Esophagus muscularis mucosa (tissue), 3 donors: ENCODE measurements at regions not wholly inside any gene's neighbourhood (a gene's known extent, or its start where the extent isn't known, plus 50 kb on each side); places are given as distances from the start of the nearest gene placed in this dataset.

Experiments used
- CTCF ChIP-seq, 3 experiments: fragments of 200-600 bp in 2 of 3; fragments of 450-650 bp in 1 of 3; sonication (generic) in 2 of 3; IDR thresholded peaks; one replicate each; pipeline ENCODE4 v1.5.1; 2017 to 2019; ENCODE audit warnings: antibody characterized with exemption in 3 of 3, mild to moderate bottlenecking in 2 of 3, moderate library complexity in 1 of 3
- EP300 ChIP-seq: sonication (generic); formaldehyde crosslinking; IDR thresholded peaks from one replicate; pipeline ENCODE4 v1.6.1; 2017; ENCODE audit warnings: antibody characterized with exemption

GRCh38 chr15:97528238-97528637 is 432.3 kb upstream of the ARRDC4 start:
- TF ChIP-seq CTCF (IDR thresholded peaks at IDR 0.05), result no peak
- TF ChIP-seq EP300, result no peak
